Hepatocyte (in vitro differentiated cells): ENCODE measurements at regions not wholly inside any gene's neighbourhood (a gene's known extent, or its start where the extent isn't known, plus 50 kb on each side); places are given as distances from the start of the nearest gene placed in this dataset. TPM values are rescaled to one million over a fixed set of nuclear protein-coding genes. Genes with fewer than 3 reads are reported as not detected.

ENCODE experiments used
- DNase-seq: peaks from one replicate; pipeline ENCODE4 v3.0.0-alpha.2; 2016; ENCODE audit warnings: low spot score
- H2AFZ ChIP-seq: fragments of 200-600 bp; sonication (generic); 2 replicates; pipeline ENCODE4 v1.6.0; 2016; ENCODE audit warnings: antibody characterized with exemption, mild to moderate bottlenecking
- H3K27ac ChIP-seq: fragments of 200-600 bp; sonication (generic); 2 replicates; pipeline ENCODE4 v1.5.1; 2016; ENCODE audit warnings: mild to moderate bottlenecking
- H3K27me3 ChIP-seq: fragments of 200-600 bp; sonication (generic); 2 replicates; pipeline ENCODE4 v1.6.1; 2016
- H3K36me3 ChIP-seq: fragments of 200-600 bp; sonication (generic); replicated peaks from 2 replicates; pipeline ENCODE4 v1.5.1; 2016; ENCODE audit warnings: low read depth; ENCODE audit not compliant: insufficient read depth
- H3K4me1 ChIP-seq: fragments of 200-600 bp; sonication (generic); 2 replicates; pipeline ENCODE4 v1.5.1; 2016; ENCODE audit warnings: mild to moderate bottlenecking, moderate library complexity; ENCODE audit not compliant: insufficient read depth
- H3K4me2 ChIP-seq: fragments of 200-600 bp; sonication (generic); 2 replicates; pipeline ENCODE4 v1.6.0; 2016
- H3K4me3 ChIP-seq: fragments of 200-600 bp; sonication (generic); 2 replicates; pipeline ENCODE4 v1.5.1; 2016; ENCODE audit warnings: mild to moderate bottlenecking
- H3K79me2 ChIP-seq: fragments of 200-600 bp; sonication (generic); 2 replicates; pipeline ENCODE4 v1.6.0; 2017; ENCODE audit warnings: mild to moderate bottlenecking
- H3K9me2 ChIP-seq: fragments of 200-600 bp; sonication (generic); replicated peaks from 2 replicates; pipeline ENCODE4 v1.6.0; 2017; ENCODE audit warnings: mild to moderate bottlenecking; ENCODE audit not compliant: insufficient read depth
- H3K9me3 ChIP-seq: fragments of 200-600 bp; sonication (generic); 2 replicates; pipeline ENCODE4 v1.5.1; 2016; ENCODE audit warnings: low read depth, mild to moderate bottlenecking
- H4K20me1 ChIP-seq: fragments of 200-600 bp; sonication (generic); 2 replicates; pipeline ENCODE4 v1.6.0; 2016; ENCODE audit warnings: mild to moderate bottlenecking; ENCODE audit not compliant: insufficient read depth, poor library complexity, severe bottlenecking
- CTCF ChIP-seq: fragments of 200-600 bp; sonication (generic); IDR thresholded peaks from 2 replicates; pipeline ENCODE4 v1.5.1; 2016; ENCODE audit warnings: antibody characterized with exemption, mild to moderate bottlenecking; ENCODE audit not compliant: poor library complexity
- EZH2 ChIP-seq: fragments of 200-600 bp; sonication (generic); IDR thresholded peaks from 2 replicates; pipeline ENCODE4 v1.6.1; 2016; ENCODE audit warnings: antibody characterized with exemption, mild to moderate bottlenecking, borderline replicate concordance
- EZH2phosphoT487 ChIP-seq: fragments of 200-600 bp; sonication (generic); IDR thresholded peaks from one replicate; pipeline ENCODE4 v1.6.1; 2018; ENCODE audit warnings: antibody characterized with exemption, mild to moderate bottlenecking, low read depth, moderate library complexity; ENCODE audit not compliant: unreplicated experiment, severe bottlenecking
- WGBS: methylation state at CpG from one replicate; pipeline ENCODE4 v1.1.6; 2016; ENCODE audit warnings: low lambda C conversion rate; ENCODE audit errors: missing lambda C conversion rate; 5-methylcytosine and 5-hydroxymethylcytosine counted together
- microRNA-seq: library from miRNA; unstranded; fragments of <30 nt; microRNA quantifications from one replicate; pipeline ENCODE4, GENCODE V29; 2017
- small RNA-seq: library from RNA; depleted of rRNA; stranded (forward); fragments of <200 nt; gene quantifications from one replicate; pipeline ENCODE3, GENCODE V24; 2014

DNA sequence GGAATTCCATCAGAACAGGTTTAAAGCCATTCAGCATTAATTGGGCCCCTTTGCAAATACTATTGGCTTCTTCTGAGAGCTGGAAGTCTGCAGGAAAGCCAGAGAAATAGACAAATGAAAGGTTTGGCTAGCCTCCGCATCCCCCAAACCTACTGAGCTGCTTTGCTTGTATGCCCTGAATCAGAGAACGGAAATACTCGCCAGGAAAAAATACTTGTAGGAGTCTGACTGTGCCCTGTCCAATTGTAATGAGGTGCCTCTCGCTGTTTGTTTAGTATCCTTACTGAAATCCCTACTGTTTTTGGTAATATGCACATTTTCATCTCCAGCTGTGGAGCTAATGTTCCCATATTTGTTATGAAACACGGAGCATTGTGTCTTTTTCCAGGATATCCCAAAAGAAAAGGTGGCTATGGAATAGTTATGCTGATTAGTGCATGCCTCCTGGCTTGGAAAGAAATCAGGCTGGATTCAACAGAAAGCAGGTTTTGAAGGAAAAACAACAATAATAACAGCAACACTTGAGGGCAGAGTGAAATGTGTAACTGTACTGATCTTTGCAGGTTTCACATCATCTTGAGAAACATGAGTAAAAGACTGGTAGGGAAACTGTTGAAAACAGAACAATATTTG is 50.7 kb upstream of the NLGN4X start:
- Histone ChIP-seq H3K79me2 (no peaks in the 10 kb centered on the region), H3K4me1 (no peaks in the 10 kb centered on the region), H2AFZ (no peak overlapping the region), H4K20me1 (no peaks in the 10 kb centered on the region), H3K4me3 (no peak overlapping the region), H3K4me2 (no peak overlapping the region), H3K27ac (no peak overlapping the region), H3K36me3 (no peaks in the 10 kb centered on the region), H3K27me3 (no peaks in the 10 kb centered on the region), H3K9me3 (no peaks in the 10 kb centered on the region), H3K9me2 (no peaks in the 10 kb centered on the region)
- DNase-seq: no peak
- TF ChIP-seq EZH2 (no peak), CTCF (no peak), EZH2phosphoT487 (no peak)
- 51% methylated on average over 5 of the region's 5 CpGs for WGBS

Small RNA genes lying in the stretch of these regions (microRNA-seq; reads per million reads assigned to microRNA genes)
- gene MIR4770: not detected

Small RNA genes lying in the stretch of these regions (small RNA-seq; reads per million reads assigned to genes)
- not detected for gene MIR4770
